ENCODE measurements at regions not wholly inside any gene's neighbourhood (a gene's known extent, or its start where the extent isn't known, plus 50 kb on each side); places are given as distances from the start of the nearest gene placed in this dataset.
A peak's percentile ranks its signal among the peaks of the same experiment; 100 is the strongest.

- TF ChIP-seq POLR2A (IDR thresholded peaks at IDR 0.05; ENCODE audit: low read depth, low read length) (no peak), SMC3 (IDR thresholded peaks at IDR 0.05; ENCODE audit: low read depth, low read length) (no peak), CTCF (conservative IDR thresholded peaks at IDR 0.05; ENCODE audit: low read depth, low read length) (no peak), RAD21 (IDR thresholded peaks at IDR 0.05; ENCODE audit: low read length) (no peak), CEBPB (IDR thresholded peaks at IDR 0.05; ENCODE audit: low read depth, low read length) (peak; percentile 93), CHD1 (IDR thresholded peaks at IDR 0.05; ENCODE audit: low read depth, low read length) (no peak), ELK1 (IDR thresholded peaks at IDR 0.05; ENCODE audit: borderline replicate concordance, low read depth, low read length) (no peak), FOS (IDR thresholded peaks at IDR 0.05; ENCODE audit: low read depth, low read length) (no peak), USF2 (IDR thresholded peaks at IDR 0.05; ENCODE audit: low read depth, low read length) (no peak), MAFK (IDR thresholded peaks at IDR 0.05; ENCODE audit: low read depth, low read length) (no peak), NFE2L2 (IDR thresholded peaks at IDR 0.05; ENCODE audit: low read depth, low read length) (no peak), BHLHE40 (IDR thresholded peaks at IDR 0.05; ENCODE audit: low read depth, low read length) (no peak)
These were observed 83.7 kb upstream of the FAM9C start for GRCh38 chrX:13128104-13128503.
